Caki2 (cell line): ENCODE measurements at regions not wholly inside any gene's neighbourhood (a gene's known extent, or its start where the extent isn't known, plus 50 kb on each side); places are given as distances from the start of the nearest gene placed in this dataset.
"Not testable (repeated sequence)": the region's sequence is repeated elsewhere in the genome, so short reads cannot be mapped to it uniquely, and the experiment has no call there.

ENCODE experiments used
- DNase-seq: peaks from one replicate; pipeline ENCODE4 v3.0.0-alpha.2; 2015; ENCODE audit warnings: low read depth
- in situ Hi-C: cut with HindIII; loops from 2 replicates; pipeline ENCODE4 v1.10.0; 2016; ENCODE audit warnings: low sequenced_read_pairs, low pct_unique_long_range_greater_than_20kb, mixed read lengths

- in situ Hi-C loops: no loop called here
- DNase-seq: peak; percentile 11
Observed at GRCh38 chr5:138668451-138669380, 84.5 kb upstream of the CTNNA1 start.

DNA sequence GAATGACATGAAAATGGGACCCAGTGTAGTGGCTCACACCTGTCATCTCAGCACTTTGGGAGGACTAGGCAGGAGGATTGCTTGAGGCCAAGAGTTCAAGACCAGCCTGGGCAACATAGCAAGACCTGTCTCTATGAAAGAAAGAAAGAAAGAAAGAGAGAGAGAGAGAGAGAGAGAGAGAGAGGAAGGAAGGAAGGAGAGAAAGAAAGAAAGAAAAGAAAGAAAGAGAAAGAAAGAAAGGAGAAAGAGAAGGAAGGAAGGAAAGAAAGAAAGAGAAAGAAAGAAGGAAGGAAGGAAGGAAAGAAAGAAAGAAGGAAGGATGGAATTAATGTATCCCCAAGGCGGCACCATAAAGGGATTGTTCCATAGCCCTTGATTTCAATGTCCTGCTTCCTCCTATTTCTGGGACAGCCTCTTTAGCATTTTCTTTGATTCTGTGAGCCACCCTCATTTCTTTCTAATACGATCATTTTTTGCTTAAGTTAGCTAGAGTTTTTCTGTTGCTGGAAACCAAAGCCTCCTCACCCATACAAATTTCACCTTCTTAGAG lies 85.4 kb upstream of the CTNNA1 start:
- DNase-seq, in situ Hi-C loops: not testable (repeated sequence)

DNA sequence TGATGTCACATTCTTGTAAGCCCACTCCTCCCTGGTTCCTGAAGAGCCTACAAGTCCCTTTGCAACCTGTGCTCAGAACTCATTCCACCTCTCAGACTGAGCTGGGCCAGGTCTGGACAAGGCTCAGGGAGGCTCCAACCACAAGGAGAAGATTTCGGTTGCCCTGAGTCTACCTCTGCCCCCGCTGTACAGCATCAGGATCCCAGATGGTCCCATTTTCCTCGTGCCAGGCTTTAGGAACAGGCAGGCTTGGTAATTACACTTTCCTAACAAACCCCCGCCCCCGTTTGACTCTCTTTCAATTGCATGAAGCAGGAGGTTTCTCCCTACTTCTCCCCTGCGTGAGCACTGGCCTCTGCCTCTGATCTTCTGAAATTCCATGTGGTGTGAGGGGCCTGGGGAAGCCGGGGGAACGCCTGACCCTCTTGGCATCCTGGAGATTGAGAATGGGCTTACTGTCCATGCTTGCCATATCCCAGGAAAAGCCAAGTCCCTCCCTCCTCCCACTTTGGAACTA lies 86.9 kb upstream of the CTNNA1 start:
- in situ Hi-C loops: no loop called here
- DNase-seq: no peak

DNA sequence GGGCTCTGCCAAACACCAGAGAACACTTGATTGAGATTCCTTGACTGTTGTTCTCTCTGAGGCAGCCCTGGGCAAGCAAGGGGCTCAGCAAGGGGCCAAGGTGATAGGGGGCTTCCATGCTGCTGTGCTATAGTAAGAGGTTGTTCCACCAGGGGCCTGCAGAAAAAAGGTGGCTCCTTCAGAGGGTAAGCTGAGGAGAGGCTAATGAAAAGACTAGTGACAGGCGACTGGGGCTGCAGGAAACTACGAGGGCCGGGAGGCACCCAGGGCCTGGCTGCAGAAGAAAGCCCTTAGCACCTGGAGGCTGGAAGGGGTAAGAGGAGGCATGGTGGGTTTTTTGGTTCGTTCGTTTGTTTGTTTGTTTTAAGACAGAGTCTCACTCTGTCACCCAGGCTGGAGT lies 88.0 kb upstream of the CTNNA1 start:
- in situ Hi-C loops: no loop called here
- no peak for DNase-seq

DNA sequence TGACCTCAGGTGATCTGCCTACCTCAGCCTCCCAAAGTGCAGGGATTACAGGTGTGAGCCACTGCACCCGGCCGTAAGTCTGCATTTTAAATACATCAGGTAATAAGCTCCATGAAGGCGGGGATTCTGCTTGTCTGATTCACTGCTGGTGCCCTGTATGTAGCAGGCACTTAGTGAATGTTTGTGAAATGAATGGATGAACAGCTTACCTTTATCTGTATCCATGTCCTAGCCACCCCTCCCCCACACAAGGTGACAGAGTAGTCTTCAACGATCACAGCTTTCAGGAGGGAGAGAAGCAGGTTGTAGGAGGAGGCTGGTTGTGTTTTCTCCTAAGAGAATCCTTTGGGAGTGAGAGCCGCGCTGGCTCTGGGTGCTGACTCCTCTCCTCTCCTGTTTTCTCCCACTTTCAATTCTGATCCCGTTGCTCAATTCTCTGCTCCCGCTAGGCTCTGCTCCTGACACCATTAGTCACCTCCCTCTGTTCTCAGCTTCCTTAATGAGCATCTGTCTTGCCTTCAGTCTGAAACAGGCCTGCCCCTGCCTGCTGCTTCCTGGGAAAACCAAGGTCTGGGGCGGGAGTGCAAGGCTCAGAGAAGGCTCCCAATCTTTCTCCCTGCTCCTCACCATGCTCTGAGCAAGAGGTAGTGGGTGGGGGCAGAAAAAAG lies 88.8 kb upstream of the CTNNA1 start:
- no peak for DNase-seq
- in situ Hi-C loops: no loop called here

DNA sequence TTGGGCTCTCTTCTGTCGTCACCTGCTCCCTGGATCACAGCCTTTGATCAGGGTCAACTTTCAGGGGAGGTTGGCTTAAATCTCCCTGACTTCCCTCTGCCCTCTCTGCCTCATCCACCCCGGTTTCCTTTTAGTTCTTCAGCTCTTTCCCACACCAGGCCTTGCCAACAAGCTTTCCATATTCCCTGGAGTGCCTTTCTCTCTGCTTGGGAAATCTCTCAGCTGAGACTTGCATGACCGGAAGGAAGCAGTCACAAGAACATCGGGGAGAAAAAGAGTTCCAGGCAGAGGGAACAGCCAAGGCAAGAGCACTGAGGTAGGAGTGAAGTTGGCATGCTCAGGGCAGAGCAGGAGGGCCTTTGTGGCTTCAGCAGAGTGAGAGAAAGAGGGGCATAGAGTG lies 88.4 kb upstream of the HSPA9 start:
- in situ Hi-C loops: no loop called here
- no peak for DNase-seq

DNA sequence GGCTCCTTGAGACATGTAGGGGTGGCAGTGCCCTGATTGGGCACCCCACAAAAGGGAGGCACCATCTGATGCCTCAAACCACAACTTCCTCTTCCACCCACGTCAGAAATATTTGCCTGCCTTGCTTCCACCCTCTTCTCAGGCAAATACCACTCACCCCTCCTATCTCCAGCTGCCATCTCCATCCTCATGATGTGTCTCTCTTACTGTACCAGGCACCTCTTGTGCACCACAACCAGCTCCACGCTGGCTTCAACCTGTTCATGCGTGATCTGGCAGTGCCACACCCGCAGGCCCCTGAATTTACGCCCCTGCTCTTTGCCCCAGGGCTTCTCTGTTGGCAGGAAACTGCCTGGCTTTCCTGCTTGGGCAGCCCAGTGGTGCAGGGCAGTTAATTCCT lies 87.8 kb upstream of the HSPA9 start:
- no peak for DNase-seq
- in situ Hi-C loops: no loop called here

DNA sequence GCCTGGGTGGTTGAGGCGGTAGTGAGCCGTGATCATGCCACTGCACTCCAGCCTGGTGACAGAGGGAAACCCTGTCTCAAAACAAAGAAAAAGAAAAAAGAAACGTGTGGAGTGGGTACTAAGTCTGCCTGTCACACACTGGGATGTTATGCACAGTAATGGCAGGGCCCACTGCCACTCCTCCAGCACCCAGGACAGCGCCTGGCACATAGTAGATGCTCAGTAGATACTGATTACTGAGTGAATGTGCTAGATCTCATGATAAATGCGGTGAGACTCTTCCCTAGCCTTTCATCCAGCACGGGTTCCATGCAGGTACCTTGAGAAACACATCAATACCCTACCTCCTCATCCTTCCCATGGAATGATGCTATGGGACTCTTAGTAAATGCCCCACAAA lies 87.4 kb upstream of the HSPA9 start:
- in situ Hi-C loops: no loop called here

DNA sequence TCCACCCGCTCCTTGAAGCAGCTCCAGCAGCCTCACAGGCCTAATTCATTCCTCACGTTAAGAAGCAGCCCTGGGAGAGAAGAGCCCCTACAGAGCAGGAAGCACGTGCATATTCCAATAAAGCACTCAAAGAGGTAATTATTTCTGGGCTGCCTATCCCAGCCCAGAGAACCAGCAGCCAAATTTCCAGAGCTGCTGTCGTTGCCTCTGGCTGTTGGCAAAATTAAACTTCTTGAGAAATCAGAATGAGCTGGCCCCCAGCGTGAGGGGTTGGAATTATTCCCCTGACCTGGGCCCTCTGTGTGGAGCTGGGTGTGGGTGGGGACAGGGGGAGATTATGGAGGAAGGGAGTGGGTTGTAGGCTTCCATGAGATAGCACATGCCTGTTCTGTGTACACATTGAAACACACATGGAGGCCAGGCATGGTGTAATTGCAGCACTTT lies 86.8 kb upstream of the HSPA9 start:
- no peak for DNase-seq
- in situ Hi-C loops: no loop called here

More for the DNA sequence above, 87.4 kb upstream of the HSPA9 start:
- DNase-seq: no peak

GRCh38 chr5:138661291-138661960 lies 86.2 kb upstream of the HSPA9 start:
- in situ Hi-C loops: no loop called here

GRCh38 chr5:138660051-138660572 lies 84.9 kb upstream of the HSPA9 start:
- no peak for DNase-seq
- in situ Hi-C loops: no loop called here

More at GRCh38 chr5:138661291-138661960, 86.2 kb upstream of the HSPA9 start:
- DNase-seq: no peak

DNA sequence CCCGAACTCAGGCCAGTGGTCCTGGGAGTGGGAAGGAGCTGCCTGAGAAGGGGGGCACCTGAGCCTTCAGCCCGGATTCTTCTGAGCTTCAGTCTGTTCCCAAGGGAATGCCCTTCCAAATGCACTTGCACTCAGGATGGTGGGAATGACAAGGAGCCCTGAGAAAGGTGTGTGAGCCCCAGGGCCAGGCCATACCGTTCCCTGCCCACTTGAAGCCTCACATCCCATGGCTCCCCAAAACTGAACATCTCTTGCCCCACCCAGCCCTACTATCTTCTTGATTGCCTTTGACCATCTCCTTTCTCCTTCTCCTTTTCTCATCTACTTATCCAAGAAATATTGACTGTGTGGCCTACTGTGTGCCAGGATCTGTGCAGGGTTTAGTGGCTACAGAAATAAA lies 84.4 kb upstream of the HSPA9 start:
- in situ Hi-C loops: no loop called here

DNA sequence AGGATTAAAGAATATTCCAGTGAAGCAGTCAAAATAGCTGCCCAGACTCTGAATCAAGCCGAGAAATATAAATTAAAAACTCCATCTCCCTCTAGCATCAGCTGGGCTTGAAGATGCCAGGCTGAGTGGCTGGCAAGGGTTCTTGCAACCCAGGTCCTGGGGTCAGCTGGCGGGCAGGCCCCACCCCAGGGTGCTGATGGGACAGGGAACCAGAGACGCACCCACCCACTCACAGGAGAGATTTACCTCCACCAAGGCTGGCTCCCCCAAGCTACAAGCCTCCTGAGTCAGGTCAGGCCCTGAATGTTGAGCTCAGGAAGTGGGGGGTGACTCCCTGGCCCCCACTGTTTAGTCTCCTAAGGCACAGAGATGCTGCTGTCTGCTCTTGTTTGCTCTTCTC lies 83.9 kb upstream of the HSPA9 start:
- no peak for DNase-seq
- in situ Hi-C loops: no loop called here

More for the DNA sequence above, 84.4 kb upstream of the HSPA9 start:
- no peak for DNase-seq

GRCh38 chr5:138658676-138659075 lies 83.5 kb upstream of the HSPA9 start:
- no peak for DNase-seq
- in situ Hi-C loops: no loop called here

DNA sequence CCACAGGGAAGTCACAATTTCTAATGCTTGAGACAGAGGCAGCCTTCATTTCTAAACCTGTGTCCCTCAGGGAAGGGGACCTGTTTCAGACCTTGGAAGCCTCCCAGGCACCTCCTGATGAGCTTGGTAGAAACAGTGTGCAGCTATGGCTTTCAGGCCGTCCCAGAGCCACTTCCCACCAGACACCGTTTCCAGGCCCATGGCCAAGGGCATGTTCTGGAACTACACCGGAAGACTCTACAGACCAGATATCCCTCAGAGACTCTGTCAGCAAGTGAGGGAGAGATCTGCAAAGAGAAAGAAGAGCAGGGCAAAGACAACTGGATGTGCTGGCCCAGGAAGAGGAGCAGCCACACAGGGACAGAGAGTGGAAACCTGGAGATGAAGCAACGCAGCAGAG lies 82.2 kb upstream of the HSPA9 start:
- no peak for DNase-seq
- in situ Hi-C loops: no loop called here

GRCh38 chr5:138656916-138657315 lies 81.7 kb upstream of the HSPA9 start:
- DNase-seq: no peak
- in situ Hi-C loops: no loop called here

DNA sequence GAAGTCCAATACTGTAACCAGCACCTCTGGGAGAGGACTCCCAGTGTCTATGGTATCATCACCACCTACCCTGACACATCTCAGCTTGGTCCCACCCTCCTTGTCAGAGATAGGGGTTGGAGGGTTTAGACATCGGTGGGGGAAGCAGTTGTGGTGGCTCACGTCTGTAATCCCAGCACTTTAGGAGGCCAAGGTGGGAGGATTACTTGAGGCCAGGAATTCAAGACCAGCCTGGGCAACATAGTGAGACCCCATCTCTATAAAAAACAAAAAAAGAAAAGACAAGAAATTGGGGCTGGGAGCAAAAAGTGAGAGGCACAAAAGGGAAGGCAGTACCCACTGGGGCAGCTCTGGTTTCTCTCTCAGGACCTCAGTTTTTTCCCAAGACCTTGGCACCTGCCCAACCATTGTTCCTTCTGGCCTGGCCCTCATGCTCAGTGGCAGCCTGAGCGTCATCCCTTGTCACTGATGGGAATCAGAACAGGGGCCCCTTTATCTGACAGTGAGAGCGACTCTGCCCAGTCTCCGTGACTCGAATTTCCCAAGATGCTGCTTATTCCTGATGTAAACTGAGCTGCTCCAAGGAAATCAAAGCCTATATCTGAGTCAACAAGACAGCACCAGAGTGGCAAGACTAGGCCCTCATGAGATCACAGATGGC lies 80.5 kb upstream of the HSPA9 start:
- DNase-seq: no peak
- in situ Hi-C loops: no loop called here
